Stomach (tissue), 4 donors: ENCODE measurements at regions not wholly inside any gene's neighbourhood (a gene's known extent, or its start where the extent isn't known, plus 50 kb on each side); places are given as distances from the start of the nearest gene placed in this dataset.

Experiments used
- CTCF ChIP-seq, 7 experiments: fragments of 450-650 bp in 4 of 7; fragments of 200-600 bp in 3 of 7; sonication (generic) in 3 of 7; IDR thresholded peaks; one replicate each; pipeline ENCODE4 v1.5.1; 2016 to 2019; ENCODE audit warnings: antibody characterized with exemption in 7 of 7, control low read depth in 2 of 7, mild to moderate bottlenecking in 1 of 7
- EP300 ChIP-seq: sonication (generic); formaldehyde crosslinking; IDR thresholded peaks from one replicate; pipeline ENCODE4 v1.6.1; 2017; ENCODE audit warnings: antibody characterized with exemption
- POLR2A ChIP-seq, 4 donors: fragments of 450-650 bp; IDR thresholded peaks; one replicate each; pipeline ENCODE4 v1.6.1; 2016; ENCODE audit warnings: antibody characterized with exemption in 4 of 4, control low read depth in 2 of 4, mild to moderate bottlenecking in 1 of 4, moderate library complexity in 1 of 4

DNA sequence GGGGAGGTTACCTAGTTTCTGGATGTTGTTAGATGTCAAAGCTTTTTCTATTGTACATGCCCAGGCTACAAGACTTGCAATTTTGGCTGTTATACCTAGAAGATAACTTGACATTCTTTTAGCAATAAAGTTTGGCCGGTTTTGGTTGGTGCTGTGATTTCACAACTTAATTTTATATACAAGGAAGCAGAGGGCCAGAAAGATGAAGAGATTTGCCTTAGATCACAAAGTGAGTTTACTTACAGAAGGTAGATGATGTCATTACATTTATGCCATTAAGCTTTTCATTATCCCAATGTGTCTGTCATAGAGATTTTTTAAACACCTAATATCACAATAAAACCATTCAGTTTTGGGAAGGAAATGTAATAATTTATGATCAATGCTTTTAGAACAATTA is 698.7 kb upstream of the ANO3 start:
- TF ChIP-seq CTCF (IDR thresholded peaks at IDR 0.05) (no peak), POLR2A (IDR thresholded peaks at IDR 0.05) (no peak), EP300 (no peak)
